ENCODE measurements at regions not wholly inside any gene's neighbourhood (a gene's known extent, or its start where the extent isn't known, plus 50 kb on each side); places are given as distances from the start of the nearest gene placed in this dataset.

- DNase-seq = no peak
Observed at GRCh38 chr1:115203287-115203686, 114.0 kb upstream of the TSPAN2 start.

DNA sequence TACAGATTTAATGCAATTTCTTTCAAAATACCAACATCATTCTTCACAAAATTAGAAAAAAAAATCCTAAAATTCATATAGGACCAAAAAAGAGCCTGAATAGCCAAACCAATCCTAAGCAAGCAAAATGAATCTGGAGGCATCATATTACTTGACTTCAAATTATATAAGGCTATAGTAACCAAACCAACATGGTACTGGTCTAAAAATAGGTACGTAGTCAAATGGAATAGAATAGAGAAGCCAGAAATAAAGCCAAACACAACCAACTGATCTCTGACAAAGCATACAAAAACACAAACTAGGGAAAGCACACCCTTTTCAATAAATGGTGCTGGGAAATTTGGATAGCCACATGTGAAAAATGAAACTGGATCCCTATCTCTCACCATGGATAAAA, 112.3 kb upstream of the TSPAN2 start:
- no peak for DNase-seq

GRCh38 chr1:115199416-115200132, 110.3 kb upstream of the TSPAN2 start:
- DNase-seq = no peak

DNA sequence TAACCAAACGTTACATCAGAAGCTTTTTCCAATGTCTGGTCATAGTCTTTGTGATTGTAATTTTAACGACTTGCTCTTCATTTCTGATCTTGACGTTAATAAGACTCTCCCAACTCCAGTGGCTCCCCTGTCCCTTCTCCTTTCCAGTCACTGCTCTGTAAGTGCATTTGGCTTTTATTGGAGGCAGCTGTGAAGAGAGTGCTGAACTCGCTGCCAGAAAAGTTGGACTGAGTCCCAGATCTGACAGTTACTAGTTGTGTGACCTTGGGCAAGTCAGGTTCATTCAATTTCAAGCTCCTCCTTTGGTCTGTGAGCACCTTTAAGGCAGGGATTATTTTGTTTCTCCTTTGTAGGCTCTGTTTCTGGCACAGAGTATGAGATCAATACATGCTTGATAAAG, 109.6 kb upstream of the TSPAN2 start:
- DNase-seq = peak; percentile 15 to 57

DNA sequence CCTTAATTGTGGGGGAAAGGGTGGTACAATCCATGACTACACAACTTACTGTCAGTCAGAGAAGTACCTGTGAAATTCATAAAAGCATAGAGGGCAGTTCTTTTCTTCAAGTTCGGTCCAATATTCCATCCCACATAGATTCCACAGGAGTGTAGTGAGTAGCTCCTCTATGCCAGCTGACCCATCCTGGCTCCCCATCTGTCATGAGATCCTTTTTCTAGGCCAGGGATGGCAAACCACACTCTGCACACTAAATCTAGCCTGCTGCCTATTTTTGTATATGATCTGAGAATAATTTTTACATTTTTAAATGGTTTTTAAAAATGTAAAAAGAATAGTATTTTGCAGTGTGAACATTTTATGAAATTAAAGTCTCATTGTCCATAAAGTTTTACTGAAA, 107.0 kb upstream of the TSPAN2 start:
- DNase-seq = no peak

- DNase-seq = no peak
Observed at GRCh38 chr1:115194506-115194905, 105.2 kb upstream of the TSPAN2 start.

- DNase-seq = no peak
Observed at GRCh38 chr1:115193046-115193828, 103.9 kb upstream of the TSPAN2 start.

DNA sequence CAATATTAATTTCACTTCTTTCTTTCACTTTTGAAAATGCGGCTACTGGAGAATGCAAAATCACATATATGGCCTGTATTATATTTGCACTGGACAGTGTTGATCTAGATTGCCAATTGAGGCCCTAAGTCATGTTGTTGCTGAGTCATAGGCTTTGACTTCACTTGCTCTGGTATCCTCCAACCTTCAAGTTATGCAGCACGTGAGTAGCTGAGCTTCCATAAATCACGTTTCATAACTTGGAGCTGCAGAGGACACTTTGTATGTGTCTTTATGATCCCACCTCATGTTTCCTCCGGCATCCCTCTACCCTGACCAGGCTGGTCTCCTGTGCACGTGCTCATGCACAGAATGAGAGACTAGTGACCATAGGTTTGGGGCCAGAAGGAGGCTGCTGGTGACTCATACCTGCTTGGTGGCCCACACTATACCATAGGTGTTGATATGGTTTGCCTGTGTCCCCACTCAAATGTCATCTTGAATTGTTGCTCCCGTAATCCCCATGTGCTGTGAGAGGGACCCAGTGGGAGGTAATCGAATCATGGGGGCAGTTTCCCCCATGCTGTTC, 103.0 kb upstream of the TSPAN2 start:
- no peak for DNase-seq

DNA sequence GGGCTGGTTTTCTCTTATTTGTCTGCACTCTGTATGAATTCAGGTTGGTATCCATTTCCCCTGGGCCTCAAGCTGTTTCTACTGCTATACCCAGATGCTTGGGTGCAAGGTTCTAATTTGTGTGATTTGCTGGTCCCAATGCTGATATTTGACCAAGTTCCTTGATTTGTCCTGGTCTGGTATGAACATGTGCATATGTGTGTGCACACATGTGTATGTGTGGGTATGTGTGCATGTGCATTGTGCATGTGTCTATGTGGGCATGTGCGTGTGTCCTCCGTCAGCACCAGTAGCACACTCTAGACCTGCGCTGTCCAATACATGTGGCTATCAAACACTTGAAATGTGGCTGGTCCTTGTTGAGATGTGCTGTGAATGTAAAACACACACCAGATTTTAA, 102.4 kb upstream of the TSPAN2 start:
- no peak for DNase-seq

GRCh38 chr1:115190540-115191170, 101.4 kb upstream of the TSPAN2 start:
- DNase-seq = no peak

GRCh38 chr1:115189814-115190539, 100.7 kb upstream of the TSPAN2 start:
- DNase-seq = peak; percentile 7 to 24

GRCh38 chr1:115188680-115189395, 99.5 kb upstream of the TSPAN2 start:
- no peak for DNase-seq

DNA sequence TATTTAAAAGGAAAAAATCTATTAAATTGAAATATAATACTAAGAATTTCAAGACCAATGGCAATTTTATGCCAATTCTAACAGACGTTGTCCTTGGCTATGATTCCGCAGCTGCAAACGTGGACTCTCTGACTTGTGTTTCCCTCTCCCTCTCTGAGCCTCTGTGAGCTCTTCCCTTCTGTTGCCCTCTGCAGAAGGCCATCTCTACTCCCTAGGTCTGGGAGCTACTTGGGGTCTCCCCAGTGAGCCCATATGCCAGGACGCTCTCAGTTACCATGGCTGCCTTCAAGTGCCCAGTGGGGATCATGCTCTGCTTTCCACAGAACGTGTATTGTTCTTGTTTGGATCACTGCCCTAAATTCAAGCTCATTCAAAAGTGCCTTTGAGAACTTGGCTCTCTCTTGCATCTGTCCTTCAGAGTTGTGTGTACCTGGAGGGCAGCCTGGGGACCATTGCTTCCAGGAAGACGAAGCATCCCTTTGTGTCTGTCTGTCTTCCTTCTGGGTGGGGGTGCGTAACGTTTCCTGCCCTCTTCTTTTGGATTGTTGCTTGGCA, 97.5 kb upstream of the TSPAN2 start:
- DNase-seq = no peak

GRCh38 chr1:115185336-115185735, 96.0 kb upstream of the TSPAN2 start:
- no peak for DNase-seq

DNA sequence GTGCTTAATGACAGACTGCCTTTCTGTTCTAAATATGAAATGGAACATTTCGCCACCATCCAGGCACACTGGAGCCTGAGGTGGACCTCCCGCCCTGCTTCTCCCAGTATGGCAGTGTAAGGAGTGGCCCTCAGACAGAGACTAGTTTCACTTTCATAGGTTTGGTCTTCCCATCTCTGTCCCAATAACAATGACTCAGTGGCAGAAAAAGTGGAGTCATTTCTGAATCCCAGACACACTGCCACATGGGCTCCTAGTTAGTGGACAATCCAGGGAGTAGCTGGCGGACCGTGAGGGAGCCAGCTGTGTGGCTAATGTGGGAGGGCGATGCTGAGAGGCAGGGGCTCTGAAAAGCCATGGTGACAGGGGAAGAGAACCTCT, 95.6 kb upstream of the TSPAN2 start:
- peak; percentile 6 to 10 for DNase-seq

- DNase-seq = peak in 1 of 2 experiments; percentile 10
Observed at GRCh38 chr1:115184260-115184950, 95.1 kb upstream of the TSPAN2 start.

DNA sequence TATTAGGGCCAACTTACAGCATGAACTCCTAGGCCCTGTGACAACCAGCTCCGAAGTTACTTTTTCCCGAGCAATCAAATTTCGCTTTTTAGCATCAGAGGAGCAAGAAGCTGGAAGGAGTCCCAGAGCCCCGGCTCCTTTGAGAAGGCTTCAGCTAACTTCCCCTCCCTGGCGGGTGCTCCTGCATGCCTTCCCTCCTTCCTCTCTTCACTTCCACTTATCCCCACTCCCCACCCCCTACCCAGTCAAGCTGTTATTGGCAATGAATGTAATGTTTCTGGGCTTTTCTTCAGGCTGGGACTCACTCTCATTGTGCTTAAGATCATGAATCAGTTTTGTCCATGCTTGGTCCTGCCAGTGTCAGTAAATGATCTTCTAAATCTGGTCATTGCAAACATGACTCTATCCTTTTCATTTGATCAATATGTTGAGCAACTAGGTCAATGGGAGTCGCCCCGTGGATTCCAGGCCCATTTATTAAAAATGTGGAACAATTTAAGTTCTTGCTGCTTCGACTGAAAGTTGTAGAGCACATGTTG, 94.5 kb upstream of the TSPAN2 start:
- DNase-seq = no peak

GRCh38 chr1:115183158-115183557, 93.9 kb upstream of the TSPAN2 start:
- DNase-seq = peak in 1 of 2 experiments; percentile 13

- DNase-seq = no peak
Observed at GRCh38 chr1:115182012-115182715, 92.9 kb upstream of the TSPAN2 start.

DNA sequence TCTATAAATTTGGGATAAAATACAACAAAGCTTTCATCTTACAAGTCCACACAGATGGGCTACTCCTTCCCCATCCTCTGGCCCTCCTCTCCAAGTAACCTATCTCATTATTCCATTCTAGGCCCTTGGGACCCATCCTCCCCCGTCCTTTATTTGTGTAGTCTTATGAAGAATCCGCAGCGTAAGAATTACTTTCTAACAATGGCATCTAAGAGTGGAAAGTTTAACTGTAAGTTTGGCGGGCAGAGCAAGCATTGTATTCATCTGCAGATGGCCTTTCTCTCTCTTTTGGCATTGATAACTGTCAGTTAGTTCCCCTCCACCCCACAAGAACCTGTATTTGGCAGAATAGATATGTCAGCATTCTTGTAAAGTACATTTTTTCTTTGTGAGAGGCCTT, 91.9 kb upstream of the TSPAN2 start:
- no peak for DNase-seq
